K562 (cell line): ENCODE measurements at regions not wholly inside any gene's neighbourhood (a gene's known extent, or its start where the extent isn't known, plus 50 kb on each side); places are given as distances from the start of the nearest gene placed in this dataset.

Source experiments
- ATAC-seq: fragments of 200-7000 bp; cut with Tn5 transposase; 3 replicates; pipeline ENCODE4 v1.9.1; 2020; ENCODE audit warnings: moderate library complexity
- BruUV-seq: library from RNA; stranded (reverse); fragments of 400-500 nt; replicated peaks from 2 replicates; lab custom pipeline; 2021; lab: Mats Ljungman, UMichigan
- CTCF ChIA-PET: fragments of 300-600 bp; formaldehyde crosslinking; extraction: SDS; loops from one replicate; lab custom pipeline; 2021; ENCODE audit warnings: low intra/inter-chr PET ratio; lab: Yijun Ruan, JAX
- POLR2A ChIA-PET: fragments of 300-600, 350-650 bp; sonication (Branson Sonifier 250); formaldehyde crosslinking; extraction: SDS; loops from one replicate; lab custom pipeline; 2021; ENCODE audit warnings: antibody characterized with exemption, inconsistent platforms; lab: Yijun Ruan, JAX
- DNase-seq, 4 experiments: peaks; one replicate each; pipeline versions ENCODE4 v3.0.0 to v3.0.0-alpha.2; 2011 to 2018; ENCODE audit warnings: low spot score in 3 of 4, mixed read lengths in 3 of 4; ENCODE audit errors: extremely low read depth in 1 of 4
- FAIRE-seq: peaks from 2 replicates; lab custom pipeline; 2011; peaks lifted over from hg19 to GRCh38; lab: Jason Lieb, UNC
- H2AFZ ChIP-seq: 2 replicates; pipeline ENCODE4 v1.6.0; 2011; ENCODE audit warnings: low read depth, low read length, control low read depth, inconsistent platforms
- H3K27ac ChIP-seq: fragments of 200-600 bp; 3 replicates; pipeline ENCODE4 v1.8.0; 2011; ENCODE audit warnings: low read depth, mild to moderate bottlenecking, control low read depth, inconsistent platforms, low read length, moderate library complexity, mixed read lengths; ENCODE audit errors: extremely low read depth
- H3K27me3 ChIP-seq, 2 experiments: fragments of 300-600 bp in 1 of 2; 2 replicates in 1 of 2; 3 replicates in 1 of 2; pipeline versions ENCODE4 v1.6.0 to v1.8.0; 2011; ENCODE audit warnings: inconsistent platforms in 2 of 2, low read length in 2 of 2, mild to moderate bottlenecking in 1 of 2, mixed read lengths in 1 of 2, moderate library complexity in 1 of 2; ENCODE audit not compliant: control insufficient read depth in 2 of 2, insufficient read depth in 2 of 2
- H3K36me3 ChIP-seq: fragments of 300-600 bp; 3 replicates; pipeline ENCODE4 v1.8.0; 2011; ENCODE audit warnings: mild to moderate bottlenecking, low read length, inconsistent platforms; ENCODE audit not compliant: control insufficient read depth, insufficient read depth
- H3K4me1 ChIP-seq, 2 experiments: fragments of 200-600 bp in 1 of 2; replicated peaks in 1 of 2; 2 replicates in 1 of 2; 3 replicates in 1 of 2; pipeline versions ENCODE4 v1.5.1 to v1.8.0; 2011; ENCODE audit warnings: inconsistent platforms in 2 of 2, low read length in 2 of 2, mild to moderate bottlenecking in 1 of 2, mixed read lengths in 1 of 2, moderate library complexity in 1 of 2; ENCODE audit not compliant: control insufficient read depth in 2 of 2, insufficient read depth in 2 of 2
- H3K4me2 ChIP-seq: 2 replicates; pipeline ENCODE4 v1.6.1; 2011; ENCODE audit warnings: low read length, control low read depth, inconsistent platforms, mixed read lengths; ENCODE audit not compliant: insufficient read depth
- H3K4me3 ChIP-seq: fragments of 200-600 bp; sonication (generic), shearing (Covaris generic); 2 replicates; pipeline ENCODE4 v1.5.1; 2016; ENCODE audit warnings: control low read depth, inconsistent platforms
- H3K79me2 ChIP-seq: fragments of 200-600 bp; 3 replicates; pipeline ENCODE4 v1.8.0; 2011; ENCODE audit warnings: low read length, inconsistent platforms; ENCODE audit not compliant: control insufficient read depth, insufficient read depth
- H3K9ac ChIP-seq, 2 experiments: 2 replicates each; pipeline versions ENCODE4 v1.6.0 to v1.6.1; 2011; ENCODE audit warnings: low read depth in 2 of 2, low read length in 2 of 2, control low read depth in 1 of 2, inconsistent platforms in 1 of 2, mild to moderate bottlenecking in 1 of 2, mixed read lengths in 1 of 2; ENCODE audit not compliant: insufficient read depth in 1 of 2
- H3K9me1 ChIP-seq: one replicate; pipeline ENCODE4 v1.6.0; 2011; ENCODE audit warnings: inconsistent platforms, mild to moderate bottlenecking, low read length, moderate library complexity; ENCODE audit not compliant: control insufficient read depth, insufficient read depth
- H3K9me3 ChIP-seq: replicated peaks from 2 replicates; pipeline ENCODE4 v1.5.1; 2011; ENCODE audit warnings: low read depth, low read length, inconsistent platforms; ENCODE audit not compliant: control insufficient read depth, insufficient read depth
- H4K20me1 ChIP-seq: replicated peaks from 2 replicates; pipeline ENCODE4 v1.6.1; 2011; ENCODE audit warnings: low read length, inconsistent platforms, mixed read lengths; ENCODE audit not compliant: control insufficient read depth, insufficient read depth
- CXXC5 ChIP-seq: fragments of 250-450 bp; sonication (Bioruptor Pico); IDR thresholded peaks from 2 replicates; pipeline ENCODE4 v1.8.0; 2022; ENCODE audit warnings: inconsistent platforms, mild to moderate bottlenecking, moderate library complexity
- ETS2 ChIP-seq: IDR thresholded peaks from 2 replicates; pipeline ENCODE4 v1.6.1; 2016; ENCODE audit warnings: borderline replicate concordance, missing genetic modification characterization, mild to moderate bottlenecking, moderate library complexity, missing compliant biosample characterization; ENCODE audit not compliant: poor library complexity, severe bottlenecking
- HNRNPH1 ChIP-seq: fragments of 200-400 bp; formaldehyde crosslinking; optimal IDR thresholded peaks from 2 replicates; pipeline ENCODE3; 2017; ENCODE audit warnings: low read depth, mild to moderate bottlenecking, low read length, moderate library complexity
- MCM2 ChIP-seq: fragments of 450-650 bp; IDR thresholded peaks from 2 replicates; pipeline ENCODE4 v1.6.1; 2017; ENCODE audit warnings: low read depth, mild to moderate bottlenecking
- RAD21 ChIP-seq, 2 experiments: fragments of 250-450 bp in 1 of 2; fragments of 450-650 bp in 1 of 2; sonication (Bioruptor Pico) in 1 of 2; formaldehyde crosslinking in 1 of 2; IDR thresholded peaks in 1 of 2; conservative IDR thresholded peaks in 1 of 2; 2 replicates each; pipeline versions ENCODE4 v1.4.0 to v1.8.0; 2020 to 2022; ENCODE audit warnings: mild to moderate bottlenecking in 2 of 2, moderate library complexity in 1 of 2
- U2AF2 ChIP-seq: fragments of 200-400 bp; formaldehyde crosslinking; optimal IDR thresholded peaks from 2 replicates; pipeline ENCODE3; 2017; ENCODE audit warnings: low read depth, mild to moderate bottlenecking, low read length
- XRCC5 ChIP-seq: fragments of 200-400 bp; formaldehyde crosslinking; IDR thresholded peaks from 2 replicates; pipeline ENCODE4 v1.6.1; 2017; ENCODE audit warnings: low read depth, mild to moderate bottlenecking, low read length
- ZNF408 ChIP-seq: fragments of 250-450 bp; sonication (Bioruptor Pico); IDR thresholded peaks from 2 replicates; pipeline ENCODE4 v1.4.0; 2020; ENCODE audit warnings: low read depth, mild to moderate bottlenecking, moderate library complexity
- ZSCAN29 ChIP-seq: fragments of 450-650 bp; IDR thresholded peaks from 2 replicates; pipeline ENCODE4 v1.6.1; 2017
- WGBS: fragments of 100-300 bp; shearing (Covaris generic); methylation state at CpG from one replicate; pipeline ENCODE4 v1.1.6; 2016; ENCODE audit warnings: low coverage, mixed read lengths; ENCODE audit not compliant: insufficient coverage; ENCODE audit errors: missing lambda C conversion rate; 5-methylcytosine and 5-hydroxymethylcytosine counted together
- in situ Hi-C: fragments of 300-500 bp; cut with MboI; formaldehyde crosslinking; loops from 4 replicates; pipeline ENCODE4 v1.15.0; 2018; ENCODE audit warnings: inconsistent platforms, mixed read lengths
- intact Hi-C: fragments of 100-400 bp; cut with micrococcal nuclease; formaldehyde crosslinking; loops from 2 replicates; pipeline ENCODE4 v1.14.2; 2022
- TF ChIP-seq, protein P1 (sequence below): fragments of 250-450 bp; sonication (Bioruptor Pico); IDR thresholded peaks from 2 replicates; pipeline ENCODE4 v1.9.0; 2021; ENCODE audit warnings: mild to moderate bottlenecking
- TF ChIP-seq, protein P2 (sequence below), 3 experiments: fragments of 200-800 bp in 1 of 3; sonication (Bioruptor generic) in 1 of 3; sonication (generic) in 1 of 3; formaldehyde crosslinking in 1 of 3; IDR thresholded peaks; 2 replicates each; pipeline versions ENCODE4 v1.6.1 to v1.8.0; 2016 to 2022; ENCODE audit warnings: mild to moderate bottlenecking in 2 of 3, missing compliant biosample characterization in 2 of 3, missing genetic modification characterization in 2 of 3, missing genetic modification reagents in 1 of 3
- TF ChIP-seq, protein P3 (sequence below): sonication (generic); formaldehyde crosslinking; IDR thresholded peaks from 2 replicates; pipeline ENCODE4 v1.8.0; 2023; ENCODE audit warnings: mild to moderate bottlenecking, missing genetic modification reagents
- TF ChIP-seq, protein P4 (sequence below): sonication (generic); formaldehyde crosslinking; IDR thresholded peaks from 2 replicates; pipeline ENCODE4 v1.5.0; 2020; ENCODE audit warnings: missing genetic modification reagents
- TF ChIP-seq, protein P5 (sequence below): fragments of 250-450 bp; sonication (Bioruptor Pico); IDR thresholded peaks from 2 replicates; pipeline ENCODE4 v1.6.1; 2021; ENCODE audit warnings: mild to moderate bottlenecking
- TF ChIP-seq, protein P6 (sequence below): conservative IDR thresholded peaks from 2 replicates; pipeline ENCODE4 v1.6.1; 2011; ENCODE audit warnings: low read depth, mild to moderate bottlenecking, low read length; ENCODE audit not compliant: control insufficient read depth

DNA sequence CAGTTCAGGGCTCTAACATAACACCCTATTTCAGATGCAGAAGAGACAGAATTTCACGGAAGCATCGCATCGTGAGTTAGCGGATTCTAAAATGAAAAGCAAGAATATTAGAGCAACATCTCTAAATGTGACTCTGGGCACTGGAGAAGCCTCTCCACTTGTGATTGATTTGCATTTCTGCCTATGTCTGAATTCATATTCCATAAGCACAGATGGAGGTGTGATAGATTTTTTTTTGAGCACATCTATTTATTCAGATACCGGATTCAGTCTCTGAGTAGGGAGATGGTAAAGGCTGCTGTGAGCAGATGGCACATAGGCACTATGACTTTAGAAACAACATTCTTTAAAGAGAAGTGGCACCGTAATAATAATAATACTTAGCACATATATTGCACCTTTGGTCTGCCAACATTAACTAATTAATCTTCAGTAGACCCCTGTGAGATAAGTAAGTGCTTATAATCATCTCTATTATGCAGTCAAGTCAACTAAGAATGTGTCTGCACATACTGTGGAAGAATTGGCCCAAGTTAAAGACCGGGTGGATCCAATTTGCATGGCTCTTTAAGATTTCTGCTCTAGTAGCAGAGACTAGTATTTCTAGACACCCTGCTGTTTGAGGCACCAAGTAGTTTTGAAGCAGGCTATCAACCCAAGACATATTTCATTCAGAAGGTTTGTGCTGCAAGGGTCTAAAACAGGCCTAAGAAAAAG lies 685.0 kb downstream of the CETN3 start:
- H2AFZ ChIP-seq = no peak overlapping the region
- no TSS peak for BruUV-seq
- no peaks in the 10 kb centered on the region for H3K9me3 ChIP-seq
- no peak overlapping the region for H3K4me3 ChIP-seq
- no peaks in the 10 kb centered on the region for H3K27me3 ChIP-seq
- H3K79me2 ChIP-seq = no peaks in the 10 kb centered on the region
- no peak for FAIRE-seq
- ATAC-seq = no peak
- H4K20me1 ChIP-seq = no peaks in the 10 kb centered on the region
- in situ Hi-C loops = no loop called here
- intact Hi-C loops = loop anchor here (10.0 kb wide), 1 partner anchor 460 kb away; no protein-coding TSS in a partner anchor
- H3K36me3 ChIP-seq = no peaks in the 10 kb centered on the region
- ChIA-PET POLR2A (interaction anchor here (0.7 kb wide), 1 partner anchor 8 kb away, joined by 4 read pairs; no protein-coding TSS in a partner anchor), CTCF (no interaction called here)
- no peak for DNase-seq
- no peak overlapping the region for H3K9ac ChIP-seq
- no peaks in the 10 kb centered on the region for H3K4me1 ChIP-seq
- H3K4me2 ChIP-seq = no peak overlapping the region
- H3K27ac ChIP-seq = no peak overlapping the region
- 10% methylated on average over 7 of the region's 7 CpGs for WGBS
- H3K9me1 ChIP-seq = no peaks in the 10 kb centered on the region
- no peak for TF ChIP-seq ZSCAN29
- no peak for TF ChIP-seq ETS2
- no peak for TF ChIP-seq MCM2
- TF ChIP-seq XRCC5 = no peak
- TF ChIP-seq, protein P1, sequence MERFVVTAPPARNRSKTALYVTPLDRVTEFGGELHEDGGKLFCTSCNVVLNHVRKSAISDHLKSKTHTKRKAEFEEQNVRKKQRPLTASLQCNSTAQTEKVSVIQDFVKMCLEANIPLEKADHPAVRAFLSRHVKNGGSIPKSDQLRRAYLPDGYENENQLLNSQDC (CRISPR knock-in tag) = no peak
- no peak for TF ChIP-seq U2AF2
- TF ChIP-seq, protein P2, sequence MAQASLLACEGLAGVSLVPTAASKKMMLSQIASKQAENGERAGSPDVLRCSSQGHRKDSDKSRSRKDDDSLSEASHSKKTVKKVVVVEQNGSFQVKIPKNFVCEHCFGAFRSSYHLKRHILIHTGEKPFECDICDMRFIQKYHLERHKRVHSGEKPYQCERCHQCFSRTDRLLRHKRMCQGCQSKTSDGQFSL (CRISPR knock-in tag; IDR thresholded peaks at IDR 0.05) = no peak
- TF ChIP-seq, protein P2 (tag; IDR thresholded peaks at IDR 0.05) = no peak
- TF ChIP-seq, protein P3, sequence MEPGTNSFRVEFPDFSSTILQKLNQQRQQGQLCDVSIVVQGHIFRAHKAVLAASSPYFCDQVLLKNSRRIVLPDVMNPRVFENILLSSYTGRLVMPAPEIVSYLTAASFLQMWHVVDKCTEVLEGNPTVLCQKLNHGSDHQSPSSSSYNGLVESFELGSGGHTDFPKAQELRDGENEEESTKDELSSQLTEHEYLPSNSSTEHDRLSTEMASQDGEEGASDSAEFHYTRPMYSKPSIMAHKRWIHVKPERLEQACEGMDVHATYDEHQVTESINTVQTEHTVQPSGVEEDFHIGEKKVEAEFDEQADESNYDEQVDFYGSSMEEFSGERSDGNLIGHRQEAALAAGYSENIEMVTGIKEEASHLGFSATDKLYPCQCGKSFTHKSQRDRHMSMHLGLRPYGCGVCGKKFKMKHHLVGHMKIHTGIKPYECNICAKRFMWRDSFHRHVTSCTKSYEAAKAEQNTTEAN (CRISPR knock-in tag) = no peak
- TF ChIP-seq RAD21 (CRISPR knock-in tag; conservative IDR thresholded peaks at IDR 0.05 in 1 of 2, IDR thresholded peaks at IDR 0.05 in 1 of 2) = no peak
- TF ChIP-seq, protein P4, sequence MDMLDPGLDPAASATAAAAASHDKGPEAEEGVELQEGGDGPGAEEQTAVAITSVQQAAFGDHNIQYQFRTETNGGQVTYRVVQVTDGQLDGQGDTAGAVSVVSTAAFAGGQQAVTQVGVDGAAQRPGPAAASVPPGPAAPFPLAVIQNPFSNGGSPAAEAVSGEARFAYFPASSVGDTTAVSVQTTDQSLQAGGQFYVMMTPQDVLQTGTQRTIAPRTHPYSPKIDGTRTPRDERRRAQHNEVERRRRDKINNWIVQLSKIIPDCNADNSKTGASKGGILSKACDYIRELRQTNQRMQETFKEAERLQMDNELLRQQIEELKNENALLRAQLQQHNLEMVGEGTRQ (CRISPR knock-in tag) = no peak
- TF ChIP-seq, protein P5, sequence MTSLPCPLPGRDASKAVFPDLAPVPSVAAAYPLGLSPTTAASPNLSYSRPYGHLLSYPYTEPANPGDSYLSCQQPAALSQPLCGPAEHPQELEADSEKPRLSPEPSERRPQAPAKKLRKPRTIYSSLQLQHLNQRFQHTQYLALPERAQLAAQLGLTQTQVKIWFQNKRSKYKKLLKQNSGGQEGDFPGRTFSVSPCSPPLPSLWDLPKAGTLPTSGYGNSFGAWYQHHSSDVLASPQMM (CRISPR knock-in tag) = no peak
- no peak for TF ChIP-seq CXXC5 (CRISPR knock-in tag)
- TF ChIP-seq HNRNPH1 = no peak
- no peak for TF ChIP-seq ZNF408
- TF ChIP-seq, protein P6, sequence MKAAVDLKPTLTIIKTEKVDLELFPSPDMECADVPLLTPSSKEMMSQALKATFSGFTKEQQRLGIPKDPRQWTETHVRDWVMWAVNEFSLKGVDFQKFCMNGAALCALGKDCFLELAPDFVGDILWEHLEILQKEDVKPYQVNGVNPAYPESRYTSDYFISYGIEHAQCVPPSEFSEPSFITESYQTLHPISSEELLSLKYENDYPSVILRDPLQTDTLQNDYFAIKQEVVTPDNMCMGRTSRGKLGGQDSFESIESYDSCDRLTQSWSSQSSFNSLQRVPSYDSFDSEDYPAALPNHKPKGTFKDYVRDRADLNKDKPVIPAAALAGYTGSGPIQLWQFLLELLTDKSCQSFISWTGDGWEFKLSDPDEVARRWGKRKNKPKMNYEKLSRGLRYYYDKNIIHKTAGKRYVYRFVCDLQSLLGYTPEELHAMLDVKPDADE = no peak
